HEK293T (cell line): ENCODE measurements at regions not wholly inside any gene's neighbourhood (a gene's known extent, or its start where the extent isn't known, plus 50 kb on each side); places are given as distances from the start of the nearest gene placed in this dataset.

Experiments used
- CTCF ChIA-PET: fragments of 350-600 bp; formaldehyde crosslinking; extraction: SDS; loops from one replicate; lab custom pipeline; 2021; ENCODE audit warnings: antibody characterized with exemption, inconsistent platforms; lab: Yijun Ruan, JAX
- POLR2A ChIA-PET: fragments of 350-600 bp; formaldehyde crosslinking; extraction: SDS; loops from one replicate; lab custom pipeline; 2020; ENCODE audit warnings: antibody characterized with exemption, inconsistent platforms; lab: Yijun Ruan, JAX
- DNase-seq: peaks from one replicate; pipeline ENCODE4 v3.0.0; 2012; ENCODE audit warnings: mixed read lengths; ENCODE audit errors: extremely low spot score
- ARNT ChIP-seq: fragments of 450-650 bp; IDR thresholded peaks from 2 replicates; pipeline ENCODE4 v1.6.1; 2017; ENCODE audit warnings: mild to moderate bottlenecking
- BHLHE40 ChIP-seq: fragments of 450-650 bp; IDR thresholded peaks from 2 replicates; pipeline ENCODE4 v1.6.1; 2016; ENCODE audit warnings: mild to moderate bottlenecking, moderate library complexity, borderline replicate concordance
- CTBP1 ChIP-seq: fragments of 450-650 bp; IDR thresholded peaks from 2 replicates; pipeline ENCODE4 v1.6.1; 2016; ENCODE audit warnings: borderline replicate concordance
- ELF4 ChIP-seq: fragments of 450-650 bp; IDR thresholded peaks from 2 replicates; pipeline ENCODE4 v1.6.1; 2017; ENCODE audit warnings: antibody characterized with exemption
- FOXA1 ChIP-seq: fragments of 450-650 bp; IDR thresholded peaks from 2 replicates; pipeline ENCODE4 v1.6.1; 2016; ENCODE audit warnings: mild to moderate bottlenecking
- FOXK2 ChIP-seq: fragments of 450-650 bp; IDR thresholded peaks from 2 replicates; pipeline ENCODE4 v1.6.1; 2016; ENCODE audit warnings: mild to moderate bottlenecking
- FOXM1 ChIP-seq: fragments of 450-650 bp; IDR thresholded peaks from 2 replicates; pipeline ENCODE4 v1.6.1; 2017; ENCODE audit warnings: mild to moderate bottlenecking, borderline replicate concordance
- HDGF ChIP-seq: fragments of 450-650 bp; IDR thresholded peaks from 2 replicates; pipeline ENCODE4 v1.6.1; 2017; ENCODE audit warnings: antibody characterized with exemption, borderline replicate concordance
- L3MBTL2 ChIP-seq: fragments of 450-650 bp; conservative IDR thresholded peaks from 2 replicates; pipeline ENCODE4 v1.6.1; 2016; ENCODE audit warnings: mild to moderate bottlenecking
- LEF1 ChIP-seq: fragments of 450-650 bp; IDR thresholded peaks from 2 replicates; pipeline ENCODE4 v1.6.1; 2017; ENCODE audit warnings: mild to moderate bottlenecking, borderline replicate concordance
- NFRKB ChIP-seq: fragments of 450-650 bp; IDR thresholded peaks from 2 replicates; pipeline ENCODE4 v1.6.1; 2016; ENCODE audit warnings: mild to moderate bottlenecking, moderate library complexity
- SP1 ChIP-seq: fragments of 450-650 bp; IDR thresholded peaks from 2 replicates; pipeline ENCODE4 v1.6.1; 2017
- SUZ12 ChIP-seq: fragments of 450-650 bp; IDR thresholded peaks from 2 replicates; pipeline ENCODE4 v1.6.1; 2016; ENCODE audit warnings: mild to moderate bottlenecking
- TARDBP ChIP-seq: fragments of 450-650 bp; IDR thresholded peaks from 2 replicates; pipeline ENCODE4 v1.6.1; 2016
- ZNF384 ChIP-seq: fragments of 450-650 bp; IDR thresholded peaks from 2 replicates; pipeline ENCODE4 v1.6.1; 2016
- TF ChIP-seq, protein P1 (sequence below): fragments of 450-650 bp; IDR thresholded peaks from 2 replicates; pipeline ENCODE4 v1.6.1; 2016

DNA sequence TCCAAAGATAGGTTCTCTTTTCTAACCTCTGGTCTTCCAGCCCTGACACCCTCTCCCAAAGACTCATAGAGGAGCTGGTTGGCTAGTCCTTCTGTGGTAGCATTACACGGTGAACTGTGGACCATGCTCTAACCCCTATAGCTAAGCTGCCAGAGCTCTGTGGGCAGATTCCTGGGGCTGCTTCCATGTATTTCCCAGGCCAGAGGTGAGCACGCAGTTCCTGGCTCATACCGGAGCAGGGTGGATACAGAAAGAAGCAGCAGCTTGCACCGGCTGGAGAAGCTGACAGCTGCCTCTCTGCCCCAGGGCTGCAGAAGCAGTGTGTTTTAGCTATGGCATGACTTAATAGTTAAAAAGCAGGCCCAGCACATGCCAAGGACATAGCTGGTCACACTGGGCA lies 84.1 kb upstream of the FOXP4 start:
- TF ChIP-seq FOXM1 (no peak), TARDBP (no peak), BHLHE40 (no peak), ELF4 (no peak)
- TF ChIP-seq, protein P1, sequence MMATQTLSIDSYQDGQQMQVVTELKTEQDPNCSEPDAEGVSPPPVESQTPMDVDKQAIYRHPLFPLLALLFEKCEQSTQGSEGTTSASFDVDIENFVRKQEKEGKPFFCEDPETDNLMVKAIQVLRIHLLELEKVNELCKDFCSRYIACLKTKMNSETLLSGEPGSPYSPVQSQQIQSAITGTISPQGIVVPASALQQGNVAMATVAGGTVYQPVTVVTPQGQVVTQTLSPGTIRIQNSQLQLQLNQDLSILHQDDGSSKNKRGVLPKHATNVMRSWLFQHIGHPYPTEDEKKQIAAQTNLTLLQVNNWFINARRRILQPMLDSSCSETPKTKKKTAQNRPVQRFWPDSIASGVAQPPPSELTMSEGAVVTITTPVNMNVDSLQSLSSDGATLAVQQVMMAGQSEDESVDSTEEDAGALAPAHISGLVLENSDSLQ, result no peak
- POLR2A ChIA-PET, result interaction anchor here (1.1 kb wide), 1 partner anchor 11 kb away, joined by 3 read pairs; no protein-coding TSS in a partner anchor
- no peak for DNase-seq
- CTCF ChIA-PET, result interaction anchor here (1.1 to 1.8 kb wide), 4 partner anchors 10 to 61 kb away, joined by 3 to 4 read pairs (median 3); no protein-coding TSS in a partner anchor

DNA sequence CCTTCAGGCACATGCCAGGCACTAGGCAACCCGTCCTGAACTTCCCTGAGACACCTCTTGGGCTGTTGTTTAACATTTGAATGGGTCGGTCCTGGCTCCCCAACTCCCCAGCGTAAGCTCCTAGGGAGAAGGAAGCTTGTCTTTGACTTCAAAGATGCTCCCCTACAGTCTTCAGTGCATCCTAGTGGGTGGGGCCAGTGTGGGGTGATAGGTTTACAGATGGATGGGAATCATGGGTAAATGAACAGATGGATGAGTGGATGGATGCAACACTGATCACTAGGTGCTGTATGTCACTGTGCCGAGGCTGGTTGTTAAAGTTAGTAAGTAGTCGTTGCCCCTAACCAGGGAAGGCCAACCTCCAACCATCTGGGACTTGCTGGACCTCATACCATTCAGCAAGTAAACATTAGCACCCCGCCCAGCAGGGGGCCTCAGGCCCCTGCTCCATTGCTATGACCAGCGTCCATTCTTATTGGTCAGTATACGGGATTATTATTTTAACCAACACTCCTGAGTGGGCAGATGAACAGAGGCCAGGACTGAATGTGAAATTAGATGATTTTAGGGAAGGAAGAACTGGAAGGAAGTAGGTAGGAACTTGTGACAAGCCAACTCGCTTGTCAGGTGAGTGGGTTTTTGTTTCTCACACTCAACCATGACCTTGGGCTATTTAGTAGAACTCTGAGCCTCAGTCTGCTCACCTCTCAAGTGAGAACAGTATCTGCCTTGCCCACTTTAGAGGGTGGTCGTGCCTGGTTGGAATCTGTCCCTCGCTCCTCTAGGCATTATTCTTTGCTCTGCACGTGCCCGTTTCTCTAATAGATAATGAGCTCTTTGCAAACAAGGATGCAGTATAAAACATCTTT lies 82.9 kb upstream of the FOXP4 start:
- ChIA-PET CTCF (interaction anchor here (1.2 to 1.4 kb wide), 2 partner anchors 19 to 59 kb away, joined by 3 read pairs; no protein-coding TSS in a partner anchor), POLR2A (interaction anchor here (0.6 kb wide), 1 partner anchor 20 kb away, joined by 4 read pairs; no protein-coding TSS in a partner anchor)
- TF ChIP-seq HDGF (no peak), TARDBP (no peak), LEF1 (no peak), L3MBTL2 (no peak), ARNT (no peak), SUZ12 (no peak), ELF4 (no peak), CTBP1 (no peak), SP1 (no peak), FOXM1 (no peak), NFRKB (no peak)
- no peak for DNase-seq

DNA sequence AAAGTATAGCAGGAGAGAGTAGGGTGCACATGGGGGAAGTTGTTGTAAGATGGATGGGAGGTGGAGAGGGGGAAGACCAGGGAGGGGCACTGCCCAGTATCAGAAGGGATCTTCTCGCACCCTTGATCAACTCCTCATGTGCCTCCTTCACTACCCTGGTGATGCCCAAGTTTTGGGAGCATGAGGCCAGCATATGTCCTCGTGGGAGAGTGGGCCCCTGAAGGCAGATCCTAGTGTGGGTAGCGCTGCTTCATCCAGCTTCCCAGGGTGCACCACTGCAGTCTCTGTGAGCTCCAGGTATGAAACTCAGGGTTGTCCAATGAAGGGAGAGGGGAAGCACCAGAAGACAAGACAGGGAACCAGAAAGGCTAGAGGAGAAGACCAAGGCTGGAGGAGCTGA lies 82.2 kb upstream of the FOXP4 start:
- CTCF ChIA-PET, result no interaction called here
- no peak for DNase-seq
- TF ChIP-seq CTBP1, result no peak
- TF ChIP-seq, protein P1, result no peak
- TF ChIP-seq NFRKB, result no peak
- TF ChIP-seq SUZ12, result no peak
- POLR2A ChIA-PET, result no interaction called here

DNA sequence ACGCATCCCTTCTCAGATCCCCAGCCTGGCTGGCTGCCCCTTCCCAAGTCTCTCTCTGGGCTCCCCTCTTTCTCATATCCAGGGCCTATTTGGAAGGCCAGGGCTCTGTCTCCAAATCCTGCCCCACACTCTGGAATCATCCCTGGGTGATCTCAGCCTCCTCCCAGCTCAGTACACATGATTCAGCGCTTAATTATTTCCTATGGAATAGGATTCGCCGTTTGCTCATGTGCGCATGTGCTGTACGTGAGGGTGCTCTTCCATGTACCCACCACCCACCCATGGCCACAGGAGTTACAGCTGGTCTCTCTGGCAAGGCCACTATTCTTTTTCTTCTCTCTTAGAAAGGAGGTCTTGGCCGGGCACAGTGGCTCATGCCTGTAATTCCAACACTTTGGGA lies 81.7 kb upstream of the FOXP4 start:
- TF ChIP-seq SP1 (no peak), L3MBTL2 (no peak), NFRKB (no peak)
- no peak for DNase-seq
- CTCF ChIA-PET, result no interaction called here
- POLR2A ChIA-PET, result no interaction called here

DNA sequence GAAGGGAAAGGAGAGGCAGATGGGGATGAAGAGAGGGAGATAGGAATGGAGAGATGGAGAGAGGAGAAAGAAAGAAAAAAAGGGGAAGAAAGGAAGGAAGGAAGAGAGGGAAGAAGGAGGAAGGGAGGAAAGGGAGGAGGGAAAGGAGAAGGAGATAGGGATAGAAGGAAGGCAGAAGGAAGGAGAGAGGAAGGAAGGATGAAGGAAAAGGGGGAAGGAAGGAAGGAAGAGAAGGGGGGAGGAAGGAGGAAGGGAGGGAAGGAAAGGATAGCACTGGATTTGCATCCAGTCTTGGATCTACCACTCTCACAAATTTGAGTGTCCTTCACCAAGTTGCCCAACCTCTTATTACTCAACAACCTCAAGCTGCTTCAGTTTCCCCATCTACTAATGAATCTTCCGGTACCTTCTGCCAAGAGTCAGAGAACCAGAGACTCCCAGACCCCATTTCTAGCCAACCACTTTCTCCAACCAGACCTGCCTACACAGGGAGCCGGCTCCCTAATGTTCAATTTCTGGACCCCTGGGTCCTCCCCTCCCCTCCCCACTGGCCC lies 79.7 kb upstream of the FOXP4 start:
- no peak for TF ChIP-seq FOXA1
- TF ChIP-seq, protein P1, result no peak
- no peak for TF ChIP-seq TARDBP
- no peak for TF ChIP-seq SUZ12
- TF ChIP-seq NFRKB, result no peak
- no peak for TF ChIP-seq BHLHE40
- no peak for TF ChIP-seq LEF1
- no peak for TF ChIP-seq ELF4
- TF ChIP-seq ZNF384, result no peak
- TF ChIP-seq L3MBTL2, result no peak
- no peak for TF ChIP-seq SP1
- no peak for TF ChIP-seq FOXK2
- TF ChIP-seq FOXM1, result no peak
- TF ChIP-seq CTBP1, result no peak
- no peak for TF ChIP-seq HDGF
- TF ChIP-seq ARNT, result no peak
- POLR2A ChIA-PET, result no interaction called here
- no peak for DNase-seq
- CTCF ChIA-PET, result no interaction called here

DNA sequence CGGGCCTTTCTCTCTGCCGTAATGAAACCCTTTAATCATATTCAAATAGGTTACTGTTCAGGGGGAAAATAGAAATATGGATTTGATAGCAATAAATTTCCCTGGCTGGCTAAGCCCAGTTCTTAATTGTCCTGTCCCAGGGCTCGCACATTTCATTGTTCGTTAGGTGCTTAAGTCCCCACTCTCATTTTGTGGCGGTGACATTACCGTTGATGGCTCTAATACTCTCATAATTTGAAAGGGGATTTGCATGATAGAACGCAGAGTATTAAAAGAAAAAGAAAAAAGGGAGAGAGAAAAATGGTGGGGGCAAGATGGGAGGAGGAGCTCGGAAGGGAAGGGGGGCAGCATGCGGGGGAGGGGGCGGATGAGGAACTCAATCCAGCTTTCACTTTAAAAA lies 79.1 kb upstream of the FOXP4 start:
- DNase-seq, result no peak
- ChIA-PET CTCF (no interaction called here), POLR2A (no interaction called here)
- TF ChIP-seq HDGF (no peak), ZNF384 (no peak), FOXA1 (no peak), FOXM1 (no peak), ARNT (no peak), NFRKB (no peak), SP1 (no peak), LEF1 (no peak), CTBP1 (no peak), ELF4 (no peak), L3MBTL2 (no peak), SUZ12 (no peak), TARDBP (no peak), BHLHE40 (no peak), FOXK2 (no peak)
- TF ChIP-seq, protein P1, result no peak
